ENCODE measurements at regions not wholly inside any gene's neighbourhood (a gene's known extent, or its start where the extent isn't known, plus 50 kb on each side); places are given as distances from the start of the nearest gene placed in this dataset.
"Not testable (repeated sequence)": the region's sequence is repeated elsewhere in the genome, so short reads cannot be mapped to it uniquely, and the experiment has no call there.

DNA sequence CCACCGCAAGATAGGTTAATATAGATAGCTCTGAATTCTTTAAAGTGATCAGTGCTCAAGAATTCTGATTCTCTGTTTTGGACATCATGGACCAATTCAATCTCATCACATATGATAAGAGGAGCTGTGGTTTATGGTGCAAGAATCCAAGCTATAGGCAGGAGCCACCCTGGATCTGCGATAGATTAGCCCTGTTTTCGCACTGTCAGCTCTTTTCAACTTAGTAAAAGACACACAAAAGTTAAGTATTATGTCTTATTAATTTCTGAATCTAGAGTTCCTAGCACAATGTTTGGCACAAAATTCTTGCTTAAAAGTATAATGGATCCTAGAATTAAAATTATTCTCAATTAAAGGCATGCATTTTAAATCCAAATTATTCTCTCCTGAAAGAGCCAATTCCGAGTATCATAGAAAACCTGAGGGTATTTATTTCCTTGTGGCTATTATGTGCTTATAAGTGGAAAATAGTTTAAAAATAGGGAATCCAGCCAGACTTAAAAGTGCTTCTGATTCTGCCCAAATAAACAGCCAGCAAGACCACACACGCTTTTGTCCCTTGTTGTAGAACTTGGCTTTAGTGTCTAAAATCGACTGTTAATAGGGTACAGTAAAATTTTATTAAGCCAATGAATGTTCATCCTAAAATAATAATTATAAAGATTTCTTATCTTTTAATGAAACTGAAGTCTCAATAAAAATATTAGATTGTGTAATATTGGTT, 184.9 kb upstream of the FLRT2 start:
- DNase-seq (ENCODE audit: low read depth in 2 of 2) = no peak

DNA sequence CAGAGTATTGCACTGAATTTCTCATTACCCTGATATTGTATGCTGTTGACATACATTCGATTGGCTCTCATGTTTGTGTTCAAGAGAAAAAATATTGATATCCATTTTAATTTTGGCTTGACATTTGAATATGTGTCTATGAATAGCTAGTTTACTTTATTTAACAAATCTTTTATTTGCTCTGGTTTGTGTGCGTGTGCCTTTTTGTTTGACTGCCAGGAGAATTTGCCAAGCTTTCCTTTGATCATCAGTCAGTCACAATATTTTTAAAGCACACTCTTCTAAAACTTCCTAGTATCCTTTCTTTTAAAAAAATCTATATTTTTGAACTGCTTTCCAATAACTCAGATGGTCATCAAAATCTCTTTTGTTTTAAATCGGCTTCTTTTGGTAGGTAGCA, 179.3 kb upstream of the FLRT2 start:
- DNase-seq (ENCODE audit: low read depth in 2 of 2) = no peak

DNA sequence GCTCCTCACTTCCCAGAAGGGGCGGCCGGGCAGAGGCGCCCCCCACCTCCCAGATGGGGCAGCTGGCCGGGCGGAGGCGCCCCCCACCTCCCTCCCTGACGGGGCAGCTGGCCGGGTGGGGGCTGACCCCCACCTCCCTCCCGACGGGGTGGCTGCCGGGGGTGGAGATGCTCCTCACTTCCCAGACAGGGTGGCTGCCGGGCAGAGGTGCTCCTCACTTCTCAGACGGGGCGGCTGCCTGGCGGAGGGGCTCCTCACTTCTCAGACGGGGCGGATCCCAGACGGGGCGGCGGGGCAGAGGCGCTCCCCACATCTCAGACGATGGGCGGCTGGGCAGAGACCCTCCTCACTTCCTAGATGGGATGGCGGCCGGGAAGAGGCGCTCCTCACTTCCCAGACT, 177.4 kb upstream of the FLRT2 start:
- not testable (repeated sequence) for DNase-seq (ENCODE audit: low read depth in 2 of 2)

DNA sequence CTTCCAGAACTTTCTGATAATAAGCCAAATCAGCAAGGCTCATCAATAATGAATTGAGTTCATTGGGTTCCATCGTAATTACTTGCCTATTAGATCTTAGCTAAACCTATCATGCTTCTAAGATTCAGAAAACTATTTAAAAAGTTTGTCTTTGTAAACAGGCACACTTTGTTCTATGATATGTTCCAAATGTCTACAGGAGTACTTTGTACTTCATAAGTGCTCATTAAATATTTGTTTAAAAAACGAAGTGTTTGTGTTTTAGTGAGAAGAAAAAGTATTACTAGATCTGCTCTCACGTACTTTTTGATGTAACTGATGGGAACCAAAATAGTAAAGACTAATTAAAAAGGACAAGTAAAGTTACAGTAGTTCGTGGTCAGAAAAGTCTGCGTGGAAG, 172.8 kb upstream of the FLRT2 start:
- no peak for DNase-seq (ENCODE audit: low read depth in 2 of 2)

DNA sequence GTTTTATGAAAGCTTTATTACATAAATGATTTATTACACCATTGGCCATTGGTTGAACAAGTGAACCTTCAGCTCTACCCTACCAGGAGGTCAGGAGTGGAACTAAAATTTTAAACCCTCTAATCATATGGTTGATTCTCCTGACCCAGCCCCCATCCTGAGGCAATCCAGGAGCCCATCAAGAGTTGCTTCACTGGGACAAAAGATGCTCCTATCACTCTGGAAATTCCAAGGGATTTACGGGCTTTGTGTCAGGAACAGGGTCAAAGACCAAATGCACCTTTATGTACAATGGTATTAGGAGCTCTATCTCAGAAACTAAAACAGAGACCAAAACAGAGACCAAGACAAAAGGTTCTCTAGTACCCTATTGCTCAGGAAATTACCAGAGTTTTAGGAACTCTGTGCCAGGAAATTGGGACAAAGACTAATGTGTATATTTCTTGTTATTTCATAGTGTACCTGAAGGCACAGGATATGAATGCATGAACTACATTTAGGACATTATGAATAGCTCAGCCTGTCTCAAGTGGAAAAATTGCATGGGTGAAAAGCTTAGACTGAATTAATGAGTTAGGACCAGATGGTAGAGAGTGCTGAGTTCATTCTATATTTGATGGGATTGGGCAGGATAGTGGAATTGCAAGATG, 171.7 kb upstream of the FLRT2 start:
- DNase-seq (ENCODE audit: low read depth in 2 of 2) = no peak

DNA sequence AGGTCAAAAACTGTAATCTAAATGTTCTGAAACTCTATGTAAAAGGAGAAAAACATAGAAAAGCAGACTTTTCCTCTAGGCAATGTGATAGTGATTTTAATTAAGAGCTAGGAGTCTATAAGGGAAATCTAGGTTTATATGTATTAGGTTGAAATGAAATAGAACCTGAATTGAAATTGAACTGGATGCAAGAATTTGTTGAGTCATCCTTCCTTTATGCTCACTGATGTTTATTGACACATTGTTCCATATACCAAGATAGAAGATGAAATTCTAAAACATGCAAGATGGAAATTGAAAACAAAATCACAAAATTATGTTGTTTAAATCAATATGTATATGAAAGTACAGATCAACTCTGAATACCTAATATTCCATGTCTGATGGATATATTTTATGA, 170.4 kb upstream of the FLRT2 start:
- no peak for DNase-seq (ENCODE audit: low read depth in 2 of 2)

DNA sequence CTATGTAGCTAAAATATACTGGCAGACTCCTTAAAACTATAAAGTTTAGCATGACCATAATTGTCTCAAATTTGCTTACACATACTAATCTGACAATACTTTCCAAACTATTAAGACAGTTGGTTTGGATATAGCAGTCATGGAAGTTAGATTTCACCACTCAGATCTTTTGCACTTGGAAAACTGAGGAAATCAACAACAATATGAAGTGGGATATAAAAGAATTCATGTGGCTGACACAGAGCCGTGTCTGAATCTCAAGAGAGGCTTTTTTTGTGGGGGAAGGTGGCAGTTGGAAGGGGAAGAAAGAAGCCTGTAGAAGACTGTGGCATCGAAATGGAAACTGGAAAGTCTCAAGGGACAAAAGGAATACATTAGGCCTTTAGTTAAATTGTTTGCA, 166.6 kb upstream of the FLRT2 start:
- DNase-seq (ENCODE audit: low read depth in 2 of 2) = no peak

DNA sequence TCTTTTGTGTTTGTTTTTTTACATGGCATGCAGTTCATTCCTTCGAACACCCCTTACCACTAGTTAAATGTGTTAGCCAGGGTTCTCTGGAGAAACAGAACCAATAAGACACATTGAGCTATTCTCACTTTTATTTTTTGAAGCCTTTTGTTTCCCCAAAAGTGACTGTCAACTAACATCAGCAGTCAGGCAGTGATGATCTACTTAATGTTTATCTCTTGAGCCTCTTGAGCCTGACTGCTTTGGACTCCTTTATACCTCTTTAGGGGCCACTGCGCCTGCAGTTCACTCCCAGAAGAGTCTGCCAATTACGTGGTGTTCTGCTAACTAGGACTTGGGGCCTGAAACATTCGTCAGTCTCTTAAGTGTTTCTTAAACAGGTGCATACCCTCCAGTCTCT, 163.7 kb upstream of the FLRT2 start:
- DNase-seq (ENCODE audit: low read depth in 2 of 2) = no peak

DNA sequence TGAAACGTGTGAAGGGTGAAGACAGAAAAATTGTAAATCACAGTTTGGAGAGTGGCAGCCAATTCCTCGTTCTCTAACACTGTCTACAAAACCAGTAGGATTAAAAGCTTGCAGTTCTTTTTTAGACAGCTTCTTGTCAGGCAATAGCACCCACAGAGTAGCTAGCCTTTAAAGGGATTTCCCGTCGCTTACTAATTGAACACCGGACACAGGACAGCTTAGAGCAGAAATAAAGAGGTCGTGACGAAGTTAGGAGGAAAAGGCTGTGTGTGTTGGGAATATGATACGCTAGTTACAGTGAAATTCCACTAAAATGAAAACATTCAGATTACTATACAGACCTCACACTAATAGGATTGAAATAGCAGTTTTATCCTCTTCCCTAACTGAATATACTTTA, 149.1 kb upstream of the FLRT2 start:
- no peak for DNase-seq (ENCODE audit: low read depth in 2 of 2)

DNA sequence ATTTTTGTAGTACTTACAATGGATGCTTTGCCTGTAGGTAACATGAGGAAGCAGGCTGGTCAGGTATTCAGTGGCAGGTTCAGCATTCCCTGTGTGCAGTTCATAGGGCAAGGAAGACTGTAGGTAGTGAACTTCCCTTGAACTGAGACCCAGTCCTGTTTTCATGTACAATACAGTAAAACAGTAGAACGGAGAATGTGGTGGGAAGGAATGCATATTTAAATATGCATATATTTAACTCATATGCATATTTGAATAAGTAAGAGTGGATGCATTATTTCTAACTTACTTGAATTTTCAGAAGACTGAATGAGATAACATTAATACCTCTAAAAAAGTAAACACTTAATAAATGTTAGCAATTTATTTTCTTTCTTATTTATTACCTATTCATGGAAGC, 147.6 kb upstream of the FLRT2 start:
- no peak for DNase-seq (ENCODE audit: low read depth in 2 of 2)

DNA sequence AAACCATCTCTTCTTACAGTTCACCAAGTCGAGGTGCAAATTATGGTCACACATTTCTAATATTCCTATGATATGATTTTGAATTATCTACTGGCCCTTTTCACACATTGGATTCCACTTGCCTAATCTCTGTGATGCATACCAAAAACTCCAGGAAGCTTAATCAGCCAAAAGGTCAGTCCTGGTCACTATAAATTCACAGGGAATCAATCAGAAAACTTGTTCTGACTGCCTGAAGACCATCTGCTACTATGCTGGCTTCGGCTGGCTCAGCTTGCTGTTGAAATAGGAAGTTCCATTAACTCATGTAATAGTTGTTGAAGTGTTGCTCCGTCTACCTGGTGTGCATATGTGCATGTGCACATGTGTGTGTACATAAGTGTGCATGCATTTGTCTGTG, 142.8 kb upstream of the FLRT2 start:
- no peak for DNase-seq (ENCODE audit: low read depth in 2 of 2)

DNA sequence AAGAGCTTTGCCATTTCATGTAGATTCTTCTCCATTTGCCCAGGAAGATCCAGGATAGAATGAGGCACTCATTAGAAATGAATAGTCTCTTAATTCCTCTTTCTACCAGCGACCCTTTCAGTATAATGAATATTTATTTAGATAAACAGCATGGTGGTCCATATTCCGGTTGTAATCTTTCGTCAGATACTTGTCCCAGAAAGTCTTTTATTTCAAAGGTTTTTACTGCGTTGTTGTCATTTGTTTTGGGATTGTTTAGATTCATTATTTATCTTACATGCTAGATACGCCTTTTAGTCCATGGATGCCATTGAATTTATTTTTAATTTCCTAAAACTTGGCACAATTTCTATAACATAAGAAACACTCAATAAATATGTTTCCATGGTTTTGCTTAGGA, 139.7 kb upstream of the FLRT2 start:
- DNase-seq (ENCODE audit: low read depth in 2 of 2) = no peak

DNA sequence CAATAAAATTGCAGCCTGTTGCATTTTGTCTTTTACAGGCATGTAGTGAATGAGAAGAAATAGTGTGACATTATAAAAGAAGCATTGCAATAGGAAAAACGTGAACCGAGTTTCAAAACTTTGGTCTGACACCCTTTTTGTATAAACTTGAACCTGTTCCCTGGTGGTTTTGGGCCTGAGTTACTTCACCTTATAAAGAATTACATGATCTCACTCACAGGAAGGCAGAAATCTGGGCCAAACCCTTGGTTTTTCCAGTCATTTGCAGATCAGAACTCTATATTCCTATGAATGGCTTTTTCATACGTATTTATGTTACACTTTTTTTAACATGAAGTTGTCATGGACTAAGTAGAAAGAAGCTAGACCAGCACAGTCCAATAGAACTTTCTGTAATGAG, 138.5 kb upstream of the FLRT2 start:
- DNase-seq (ENCODE audit: low read depth in 2 of 2) = no peak

DNA sequence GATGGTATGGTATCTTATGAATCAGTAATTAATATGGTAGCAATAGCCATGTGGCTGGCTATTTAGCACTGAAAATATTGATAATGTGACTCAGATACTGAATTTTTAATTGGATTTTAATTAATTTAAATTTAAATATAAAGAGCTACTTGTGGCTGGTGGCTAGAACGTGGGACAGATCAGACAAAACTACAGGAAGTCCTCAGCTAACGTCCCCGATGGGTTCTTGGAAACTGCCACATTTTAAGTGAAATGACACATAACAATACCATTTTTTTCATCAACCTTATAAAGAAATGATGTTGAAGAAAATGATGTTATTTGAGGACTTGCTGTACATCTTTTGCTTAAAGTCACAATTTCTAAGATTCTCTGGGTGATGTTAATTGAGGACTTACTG, 138.1 kb upstream of the FLRT2 start:
- no peak for DNase-seq (ENCODE audit: low read depth in 2 of 2)

DNA sequence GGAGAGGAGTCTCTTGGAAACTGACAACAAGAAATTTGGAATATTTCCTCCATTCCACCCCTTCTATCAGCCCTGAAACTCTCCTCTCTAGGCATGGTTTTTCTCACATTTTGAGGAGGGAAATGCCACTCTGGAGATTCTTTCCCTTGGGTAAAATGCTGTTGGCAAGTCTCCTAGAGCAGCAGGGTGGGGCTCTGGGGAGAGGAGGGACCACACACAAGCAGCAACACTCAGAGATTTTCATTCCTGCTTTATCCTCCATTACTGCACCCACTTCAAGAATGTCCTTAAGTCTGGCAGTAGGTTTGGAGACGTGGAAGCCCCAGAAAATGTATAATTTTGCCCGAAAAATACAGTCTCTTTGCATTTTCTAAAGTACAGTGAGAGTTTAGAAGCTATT, 130.8 kb upstream of the FLRT2 start:
- DNase-seq (ENCODE audit: low read depth in 2 of 2) = no peak

DNA sequence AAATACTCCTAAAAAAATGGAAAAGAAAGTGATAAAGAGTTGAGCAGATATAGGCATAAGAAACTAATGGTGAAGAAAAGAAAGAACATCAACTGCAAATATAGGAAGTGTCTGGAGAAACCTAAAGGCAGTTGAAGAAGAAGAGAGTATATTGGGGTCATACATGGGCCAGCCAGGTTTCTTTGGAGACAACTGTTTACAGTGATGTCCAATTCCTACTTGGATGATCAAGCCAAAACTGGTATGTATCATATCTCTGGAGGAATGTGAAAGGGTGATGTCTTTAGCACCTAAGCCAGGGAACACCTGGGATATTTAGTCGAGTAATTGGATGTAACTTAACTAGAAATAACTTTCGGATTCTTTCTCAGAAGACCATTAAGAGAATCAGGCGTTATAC, 129.3 kb upstream of the FLRT2 start:
- no peak for DNase-seq (ENCODE audit: low read depth in 2 of 2)

DNA sequence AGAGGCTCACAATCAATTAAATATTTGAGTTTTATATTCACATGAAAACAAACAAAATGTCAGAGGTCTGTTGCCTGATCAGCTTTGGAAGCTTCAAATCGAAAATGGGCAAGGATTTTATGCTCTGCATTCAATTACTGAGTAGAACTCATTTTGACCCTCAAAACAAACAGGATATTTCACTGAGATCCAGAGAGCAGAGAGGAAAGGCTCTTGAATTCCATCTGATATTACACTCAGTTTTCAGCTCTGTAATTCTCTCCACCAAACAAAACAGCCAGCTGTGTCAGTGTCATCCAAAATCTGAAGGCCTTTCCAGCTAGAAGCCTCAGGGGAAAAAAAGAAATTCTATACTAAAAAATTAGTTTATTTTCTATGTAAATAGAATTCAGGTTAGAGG, 128.6 kb upstream of the FLRT2 start:
- no peak for DNase-seq (ENCODE audit: low read depth in 2 of 2)

DNA sequence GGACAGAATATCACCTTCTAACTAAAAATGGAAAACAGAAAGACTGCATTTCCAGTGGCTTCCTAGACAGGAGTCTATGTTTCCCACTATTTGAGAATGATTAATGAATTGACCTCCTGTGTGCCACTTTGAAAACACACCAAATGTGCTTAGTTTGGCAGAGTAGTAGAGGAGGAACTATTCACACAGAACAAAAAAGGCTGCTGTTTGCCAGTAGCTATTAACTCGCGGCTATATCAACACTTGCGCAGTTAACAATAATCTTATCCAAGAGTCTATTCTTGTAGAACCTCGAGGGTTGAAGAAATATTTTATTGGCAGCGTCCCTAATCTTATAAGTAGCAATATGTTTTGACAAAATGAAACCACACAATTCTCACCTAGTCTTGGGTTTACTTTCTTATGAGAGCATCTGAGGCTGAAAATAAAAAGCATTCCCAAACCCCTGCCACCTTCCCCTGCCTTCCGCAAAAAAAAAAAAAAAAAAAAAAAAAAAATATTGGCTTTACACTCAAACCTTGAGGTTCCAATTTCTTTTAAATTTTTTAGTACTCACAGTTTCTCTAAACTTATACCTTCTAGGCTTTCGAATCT, 127.3 kb upstream of the FLRT2 start:
- no peak for DNase-seq (ENCODE audit: low read depth in 2 of 2)

DNA sequence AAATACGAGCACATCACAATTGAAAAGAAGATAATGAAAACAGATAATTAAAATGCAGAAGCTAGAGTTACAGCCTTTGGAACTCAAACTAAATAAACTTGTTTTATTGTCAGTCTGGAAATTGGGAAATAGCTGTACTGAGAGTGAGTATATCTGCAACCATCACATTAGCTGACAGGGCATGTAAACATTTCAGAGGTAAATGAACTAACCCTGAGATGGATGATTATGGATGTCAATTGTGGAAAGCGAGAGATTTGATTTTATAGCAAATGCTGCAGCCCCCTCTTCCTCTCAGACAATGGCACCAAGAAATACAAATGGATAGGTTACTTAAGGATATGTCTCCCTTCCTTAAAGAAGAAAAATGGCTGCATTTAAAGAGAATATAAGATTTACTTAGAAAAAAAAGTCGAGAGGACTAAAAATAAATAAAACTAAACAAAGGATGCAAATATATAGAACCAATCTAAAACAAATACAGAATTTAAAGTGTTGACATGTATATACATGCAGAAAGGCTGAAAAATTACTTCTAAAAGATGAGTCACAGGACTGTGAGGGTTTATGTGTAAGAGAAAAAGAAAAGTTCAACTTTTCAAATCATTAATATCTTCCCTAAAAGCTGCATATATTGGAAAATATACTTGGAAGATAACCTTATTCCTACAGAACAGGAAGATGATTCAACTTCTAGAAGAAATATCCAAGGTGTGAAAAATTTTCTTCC, 120.3 kb upstream of the FLRT2 start:
- DNase-seq (ENCODE audit: low read depth in 2 of 2) = no peak

DNA sequence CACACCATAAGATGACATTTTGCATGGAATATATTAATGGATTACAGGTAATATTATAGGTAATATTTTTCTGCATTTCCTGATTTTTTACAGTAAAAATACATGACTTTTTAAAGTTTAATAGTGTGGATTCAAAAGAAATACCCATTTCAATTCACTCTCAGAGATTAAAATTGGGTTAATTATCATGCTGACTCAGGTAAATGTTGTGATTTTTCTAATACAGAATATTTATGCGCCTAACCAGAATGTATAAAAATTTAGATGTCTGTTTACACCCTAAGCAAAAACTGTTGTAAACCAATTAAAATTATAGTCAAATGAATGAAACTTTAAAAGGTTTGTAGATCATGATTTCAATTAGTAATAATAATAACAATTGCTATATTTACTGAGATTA, 117.2 kb upstream of the FLRT2 start:
- no peak for DNase-seq (ENCODE audit: low read depth in 2 of 2)

DNA sequence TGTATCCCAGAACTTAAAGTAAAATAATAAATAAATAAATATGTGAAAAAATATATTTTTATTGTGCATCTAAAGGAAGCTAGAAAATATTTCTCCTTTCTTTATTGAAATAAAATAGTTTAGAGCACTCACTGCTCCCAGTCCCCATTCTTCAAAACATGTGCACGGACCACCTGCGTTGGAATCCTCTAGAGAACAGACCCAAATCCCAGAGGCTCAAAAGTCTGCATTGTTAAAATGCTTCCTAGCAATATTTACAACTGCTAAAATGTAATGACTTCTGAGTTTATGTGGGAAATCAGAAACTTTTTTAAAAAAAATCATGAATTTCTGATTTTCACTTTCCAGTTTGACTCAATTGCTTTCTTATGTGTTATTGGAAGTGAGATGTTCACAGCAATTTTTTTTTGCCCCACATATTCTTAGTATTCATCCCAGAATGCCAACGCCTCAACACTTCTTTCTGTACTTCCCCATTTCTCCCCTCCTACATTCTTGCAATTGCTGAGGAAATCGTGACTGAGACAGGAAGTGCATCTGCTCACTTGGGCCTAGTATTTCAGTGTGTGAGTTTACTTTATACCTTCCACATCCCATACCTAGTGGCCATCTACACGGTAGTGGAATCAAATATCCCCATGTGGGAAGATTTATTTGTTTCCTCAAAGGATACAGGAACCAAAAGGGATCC, 116.0 kb upstream of the FLRT2 start:
- no peak for DNase-seq (ENCODE audit: low read depth in 2 of 2)

DNA sequence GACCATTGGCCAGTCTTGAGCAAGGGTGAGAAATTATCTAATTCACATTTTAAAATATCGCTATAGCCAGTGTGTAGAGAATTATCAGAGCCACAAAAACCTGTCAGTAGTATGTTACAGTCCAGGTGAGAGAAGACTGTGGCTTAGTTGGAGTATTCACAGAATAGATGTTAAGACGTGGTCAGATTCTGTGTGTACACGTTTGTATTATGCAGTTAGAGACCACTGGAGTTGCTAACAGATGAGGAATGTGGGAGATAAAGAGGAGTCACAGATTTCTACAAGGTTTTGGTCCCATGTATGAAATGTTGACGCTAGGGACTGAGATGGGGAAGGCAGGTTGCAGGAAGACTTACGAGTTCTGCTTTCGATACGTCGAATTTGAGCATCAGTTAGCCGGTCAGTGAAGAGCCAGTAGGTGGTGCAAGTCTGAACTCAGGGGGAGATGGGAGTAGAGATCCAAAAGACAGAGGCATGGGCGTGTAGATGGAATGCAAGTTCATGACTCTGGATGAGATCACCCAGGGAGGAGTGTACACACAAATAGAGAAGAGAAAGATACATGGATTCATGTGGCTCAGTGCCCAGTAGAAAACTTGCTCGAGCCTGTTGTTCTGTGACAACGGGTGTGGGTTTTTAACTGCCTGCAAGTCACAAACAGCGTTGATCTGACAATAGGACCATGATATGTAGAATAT, 114.8 kb upstream of the FLRT2 start:
- DNase-seq (ENCODE audit: low read depth in 2 of 2) = no peak

Measured in stimulated activated CD4-positive, alpha-beta T cell treated with anti-CD3 and anti-CD28 coated beads, Interleukin-12 subunit alpha, Interleukin-12 subunit beta, amount 100 ng/mL, for 24 hours (primary cell).